Sigmoid colon (tissue), 6 donors: ENCODE measurements at regions not wholly inside any gene's neighbourhood (a gene's known extent, or its start where the extent isn't known, plus 50 kb on each side); places are given as distances from the start of the nearest gene placed in this dataset.

Experiments
- DNase-seq: peaks from one replicate; pipeline ENCODE4 v3.0.0-alpha.2; 2019
- H3K27ac ChIP-seq, 4 donors: fragments of 200-600 bp; sonication (generic); one replicate each; pipeline ENCODE4 v1.5.1; 2016 to 2019; ENCODE audit warnings: mild to moderate bottlenecking in 1 of 4
- H3K27me3 ChIP-seq, 3 donors: fragments of 200-600 bp; sonication (generic); one replicate each; pipeline ENCODE4 v1.5.1; 2019; ENCODE audit warnings: mild to moderate bottlenecking in 1 of 3
- H3K36me3 ChIP-seq, 4 donors: fragments of 200-600 bp; sonication (generic); one replicate each; pipeline ENCODE4 v1.5.1; 2016 to 2019
- H3K4me1 ChIP-seq, 4 donors: fragments of 200-600 bp; sonication (generic); one replicate each; pipeline ENCODE4 v1.5.1; 2017 to 2019
- H3K4me3 ChIP-seq, 4 donors: fragments of 200-600 bp; sonication (generic); one replicate each; pipeline ENCODE4 v1.5.1; 2017 to 2019; ENCODE audit warnings: mild to moderate bottlenecking in 2 of 4, moderate library complexity in 1 of 4
- H3K9me3 ChIP-seq, 4 donors: fragments of 200-600 bp in 3 of 4; sonication (generic) in 3 of 4; one replicate each; pipeline versions ENCODE4 v1.5.1 to v1.6.1; 2013 to 2019
- CTCF ChIP-seq, 4 experiments: fragments of 450-650 bp in 3 of 4; fragments of 200-600 bp in 1 of 4; IDR thresholded peaks; one replicate each; pipeline ENCODE4 v1.5.1; 2016 to 2019; ENCODE audit warnings: antibody characterized with exemption in 4 of 4, mild to moderate bottlenecking in 3 of 4, moderate library complexity in 2 of 4
- EP300 ChIP-seq, 4 donors: sonication (generic); formaldehyde crosslinking; IDR thresholded peaks; one replicate each; pipeline ENCODE4 v1.6.1; 2017; ENCODE audit warnings: antibody characterized with exemption in 4 of 4
- POLR2A ChIP-seq, 2 donors: fragments of 450-650 bp; IDR thresholded peaks; one replicate each; pipeline ENCODE4 v1.6.1; 2016; ENCODE audit warnings: antibody characterized with exemption in 2 of 2, mild to moderate bottlenecking in 2 of 2, moderate library complexity in 2 of 2
- POLR2AphosphoS5 ChIP-seq, 4 donors: sonication (generic); formaldehyde crosslinking; IDR thresholded peaks; one replicate each; pipeline ENCODE4 v1.6.1; 2017; ENCODE audit warnings: antibody characterized with exemption in 4 of 4
- WGBS, 2 donors: extraction: QIAGEN DNeasy Blood & Tissue Kit; methylation state at CpG; one replicate each; pipeline ENCODE4 v1.1.7; 2013; 5-methylcytosine and 5-hydroxymethylcytosine counted together
- intact Hi-C: fragments of 100-400 bp; cut with DNase I; formaldehyde crosslinking; loops from one replicate; pipeline ENCODE4 v1.15.1; 2023
- donor health status: healthy with polysubstance abuse.
- donor health status: healthy.

- DNase-seq: no peak
- Histone ChIP-seq H3K36me3 (no peaks in the 10 kb centered on the region), H3K9me3 (no peaks in the 10 kb centered on the region), H3K4me1 (peaks cover 0 to 7% (median 0%) of the 10 kb centered on the region in 4 donors), H3K27ac (no peak overlapping the region), H3K4me3 (no peak overlapping the region), H3K27me3 (no peaks in the 10 kb centered on the region)
- WGBS, 2 donors: 55 to 67% methylated on average over 3 of the region's 3 CpGs
- TF ChIP-seq POLR2AphosphoS5 (IDR thresholded peaks at IDR 0.05): no peak
- no peak for TF ChIP-seq EP300 (IDR thresholded peaks at IDR 0.05)
- no peak for TF ChIP-seq POLR2A (IDR thresholded peaks at IDR 0.05)
- TF ChIP-seq CTCF (IDR thresholded peaks at IDR 0.05): no peak
- intact Hi-C loops: no loop called here
Measured at GRCh38 chr2:18110222-18110621, 231.8 kb downstream of the KCNS3 start.

- Histone ChIP-seq H3K9me3 (no peaks in the 10 kb centered on the region), H3K27me3 (no peaks in the 10 kb centered on the region), H3K4me1 (peaks cover 0 to 7% (median 0%) of the 10 kb centered on the region in 4 donors), H3K36me3 (no peaks in the 10 kb centered on the region), H3K27ac (no peak overlapping the region), H3K4me3 (no peak overlapping the region)
- TF ChIP-seq POLR2AphosphoS5 (IDR thresholded peaks at IDR 0.05): no peak
- TF ChIP-seq CTCF (IDR thresholded peaks at IDR 0.05): no peak
- TF ChIP-seq POLR2A (IDR thresholded peaks at IDR 0.05): no peak
- TF ChIP-seq EP300 (IDR thresholded peaks at IDR 0.05): no peak
- whole genome bisulfite sequencing, 2 donors: 33 to 71% methylated on average over 2 of the region's 2 CpGs
- intact Hi-C loops: no loop called here
- no peak for DNase-seq
Measured at GRCh38 chr2:18106841-18107240, 228.4 kb downstream of the KCNS3 start.

- WGBS, 2 donors: 59 to 83% methylated on average over 1 of the region's 1 CpG
Measured at GRCh38 chr2:18105929-18106328, 227.5 kb downstream of the KCNS3 start.

GRCh38 chr2:18104595-18105224, 226.2 kb downstream of the KCNS3 start:
- Histone ChIP-seq H3K4me3 (no peak overlapping the region), H3K27me3 (no peaks in the 10 kb centered on the region), H3K4me1 (no peaks in the 10 kb centered on the region), H3K9me3 (no peaks in the 10 kb centered on the region), H3K27ac (peak overlapping the region in 1 of 4 donors; percentile 31), H3K36me3 (no peaks in the 10 kb centered on the region)
- intact Hi-C loops: no loop called here
- no peak for TF ChIP-seq POLR2A (IDR thresholded peaks at IDR 0.05)
- no peak for TF ChIP-seq POLR2AphosphoS5 (IDR thresholded peaks at IDR 0.05)
- TF ChIP-seq CTCF (IDR thresholded peaks at IDR 0.05): no peak
- TF ChIP-seq EP300 (IDR thresholded peaks at IDR 0.05): no peak
- 51 to 69% methylated on average over 5 of the region's 5 CpGs for WGBS, 2 donors
- DNase-seq: no peak

More at GRCh38 chr2:18105929-18106328, 227.5 kb downstream of the KCNS3 start:
- no peaks in the 10 kb centered on the region for H3K9me3 ChIP-seq
- H3K36me3 ChIP-seq: no peaks in the 10 kb centered on the region
- TF ChIP-seq POLR2AphosphoS5 (IDR thresholded peaks at IDR 0.05) (no peak), CTCF (IDR thresholded peaks at IDR 0.05) (no peak), EP300 (IDR thresholded peaks at IDR 0.05) (no peak), POLR2A (IDR thresholded peaks at IDR 0.05) (no peak)
- no peak overlapping the region for H3K27ac ChIP-seq
- peaks cover 0 to 7% (median 0%) of the 10 kb centered on the region in 4 donors for H3K4me1 ChIP-seq
- H3K27me3 ChIP-seq: no peaks in the 10 kb centered on the region
- intact Hi-C loops: no loop called here
- H3K4me3 ChIP-seq: no peak overlapping the region
- no peak for DNase-seq
